ENCODE measurements at regions not wholly inside any gene's neighbourhood (a gene's known extent, or its start where the extent isn't known, plus 50 kb on each side); places are given as distances from the start of the nearest gene placed in this dataset.

- H3K18ac ChIP-seq (ENCODE audit: low read length), result peak overlapping the region; percentile 59
- H3K4me3 ChIP-seq (ENCODE audit: low read length in 2 of 2), result peak overlapping the region in 1 of 2 donors; percentile 5
- DNase-seq (ENCODE audit: low spot score), result no peak
- H4K8ac ChIP-seq (ENCODE audit: low read depth, low read length), result no peak overlapping the region
- no peak overlapping the region for H3K27ac ChIP-seq (replicated peaks; ENCODE audit: low read length)
- no peak overlapping the region for H2BK120ac ChIP-seq (ENCODE audit: low read depth, low read length)
- H2BK12ac ChIP-seq (ENCODE audit: low read length), result peak overlapping the region; percentile 46
- H3K9me3 ChIP-seq (replicated peaks in 1 of 2; ENCODE audit: control insufficient read depth in 2 of 2, insufficient read depth in 1 of 2, low read depth in 1 of 2, low read length in 2 of 2), result peaks cover 2 to 8% of the 10 kb centered on the region in 2 donors
- no peak overlapping the region for H3K4ac ChIP-seq (ENCODE audit: low read length)
- H3K4me2 ChIP-seq (ENCODE audit: insufficient read depth, low read length, poor library complexity, severe bottlenecking), result no peak overlapping the region
- H3K36me3 ChIP-seq (replicated peaks in 1 of 2; ENCODE audit: control insufficient read depth in 2 of 2, insufficient read depth in 2 of 2, low read length in 2 of 2), result no peaks in the 10 kb centered on the region
- no peaks in the 10 kb centered on the region for H3K79me1 ChIP-seq (ENCODE audit: low read depth, low read length)
- no peaks in the 10 kb centered on the region for H3K4me1 ChIP-seq (ENCODE audit: control insufficient read depth in 2 of 2, insufficient read depth in 1 of 2, low read depth in 1 of 2, low read length in 2 of 2)
- H3K23ac ChIP-seq (ENCODE audit: low read depth, low read length, poor library complexity), result peak overlapping the region; percentile 80
- WGBS, 2 donors (ENCODE audit: extremely low coverage in 2 of 2, insufficient read length in 2 of 2, insufficient replicate concordance in 1 of 2), result no CpG with 5 or more reads among the region's 37 CpGs
- H4K91ac ChIP-seq (ENCODE audit: low read depth, low read length, poor library complexity), result no peak overlapping the region
- no peak overlapping the region for H2BK15ac ChIP-seq (ENCODE audit: low read length)
- no peak overlapping the region for H3K9ac ChIP-seq (ENCODE audit: low read depth, low read length, poor library complexity)
- no peaks in the 10 kb centered on the region for H3K27me3 ChIP-seq (ENCODE audit: control insufficient read depth in 3 of 3, insufficient read depth in 3 of 3, low read depth in 1 of 3, low read length in 3 of 3)
- H3K14ac ChIP-seq (ENCODE audit: low read length), result no peak overlapping the region
- H2AK5ac ChIP-seq (ENCODE audit: low read depth, low read length), result peak overlapping the region; percentile 84
- no peak overlapping the region for H2BK5ac ChIP-seq (ENCODE audit: low read length)
- no peak overlapping the region for H2AFZ ChIP-seq (ENCODE audit: low read length)
These were observed 1122.8 kb upstream of the ATXN8OS start for GRCh38 chr13:68984688-68985319.

- H4K91ac ChIP-seq (ENCODE audit: low read depth, low read length, poor library complexity), result no peak overlapping the region
- peak overlapping the region; percentile 84 for H3K4ac ChIP-seq (ENCODE audit: low read length)
- no peak overlapping the region for H3K9ac ChIP-seq (ENCODE audit: low read depth, low read length, poor library complexity)
- H3K14ac ChIP-seq (ENCODE audit: low read length), result no peak overlapping the region
- no peaks in the 10 kb centered on the region for H3K4me1 ChIP-seq (ENCODE audit: control insufficient read depth in 2 of 2, insufficient read depth in 1 of 2, low read depth in 1 of 2, low read length in 2 of 2)
- H4K8ac ChIP-seq (ENCODE audit: low read depth, low read length), result peak overlapping the region; percentile 93
- H3K79me1 ChIP-seq (ENCODE audit: low read depth, low read length), result no peaks in the 10 kb centered on the region
- no CpG with 5 or more reads among the region's 12 CpGs for WGBS, 2 donors (ENCODE audit: extremely low coverage in 2 of 2, insufficient read length in 2 of 2, insufficient replicate concordance in 1 of 2)
- peak overlapping the region; percentile 34 for H3K23ac ChIP-seq (ENCODE audit: low read depth, low read length, poor library complexity)
- H2BK120ac ChIP-seq (ENCODE audit: low read depth, low read length), result no peak overlapping the region
- H2BK12ac ChIP-seq (ENCODE audit: low read length), result no peak overlapping the region
- no peak overlapping the region for H2BK5ac ChIP-seq (ENCODE audit: low read length)
- H3K27ac ChIP-seq (replicated peaks; ENCODE audit: low read length), result no peak overlapping the region
- peaks cover 2 to 8% of the 10 kb centered on the region in 2 donors for H3K9me3 ChIP-seq (replicated peaks in 1 of 2; ENCODE audit: control insufficient read depth in 2 of 2, insufficient read depth in 1 of 2, low read depth in 1 of 2, low read length in 2 of 2)
- no peaks in the 10 kb centered on the region for H3K27me3 ChIP-seq (ENCODE audit: control insufficient read depth in 3 of 3, insufficient read depth in 3 of 3, low read depth in 1 of 3, low read length in 3 of 3)
- H2AK5ac ChIP-seq (ENCODE audit: low read depth, low read length), result peak overlapping the region; percentile 14
- peak overlapping the region; percentile 45 for H2BK15ac ChIP-seq (ENCODE audit: low read length)
- no peaks in the 10 kb centered on the region for H3K36me3 ChIP-seq (replicated peaks in 1 of 2; ENCODE audit: control insufficient read depth in 2 of 2, insufficient read depth in 2 of 2, low read length in 2 of 2)
- DNase-seq (ENCODE audit: low spot score), result no peak
- no peak overlapping the region for H3K4me3 ChIP-seq (ENCODE audit: low read length in 2 of 2)
- no peak overlapping the region for H3K18ac ChIP-seq (ENCODE audit: low read length)
- peak overlapping the region; percentile 10 for H2AFZ ChIP-seq (ENCODE audit: low read length)
- no peak overlapping the region for H3K4me2 ChIP-seq (ENCODE audit: insufficient read depth, low read length, poor library complexity, severe bottlenecking)
These were observed 1124.5 kb upstream of the ATXN8OS start for GRCh38 chr13:68982961-68983619.

GRCh38 chr13:68976287-68976686 lies 1131.3 kb upstream of the ATXN8OS start:
- Histone ChIP-seq H3K4me2 (ENCODE audit: insufficient read depth, low read length, poor library complexity, severe bottlenecking) (no peak overlapping the region), H2BK120ac (ENCODE audit: low read depth, low read length) (no peak overlapping the region), H3K4me3 (ENCODE audit: low read length in 2 of 2) (no peak overlapping the region), H2BK5ac (ENCODE audit: low read length) (no peak overlapping the region), H2BK15ac (ENCODE audit: low read length) (no peak overlapping the region), H3K9ac (ENCODE audit: low read depth, low read length, poor library complexity) (no peak overlapping the region), H2AFZ (ENCODE audit: low read length) (no peak overlapping the region), H2AK5ac (ENCODE audit: low read depth, low read length) (no peak overlapping the region), H3K27me3 (ENCODE audit: control insufficient read depth in 3 of 3, insufficient read depth in 3 of 3, low read depth in 1 of 3, low read length in 3 of 3) (no peaks in the 10 kb centered on the region), H3K14ac (ENCODE audit: low read length) (no peak overlapping the region), H4K91ac (ENCODE audit: low read depth, low read length, poor library complexity) (no peak overlapping the region), H3K23ac (ENCODE audit: low read depth, low read length, poor library complexity) (no peak overlapping the region), H3K79me1 (ENCODE audit: low read depth, low read length) (no peaks in the 10 kb centered on the region), H3K4ac (ENCODE audit: low read length) (no peak overlapping the region), H4K8ac (ENCODE audit: low read depth, low read length) (no peak overlapping the region), H3K18ac (ENCODE audit: low read length) (no peak overlapping the region), H3K9me3 (replicated peaks in 1 of 2; ENCODE audit: control insufficient read depth in 2 of 2, insufficient read depth in 1 of 2, low read depth in 1 of 2, low read length in 2 of 2) (no peaks in the 10 kb centered on the region), H3K4me1 (ENCODE audit: control insufficient read depth in 2 of 2, insufficient read depth in 1 of 2, low read depth in 1 of 2, low read length in 2 of 2) (no peaks in the 10 kb centered on the region), H3K27ac (replicated peaks; ENCODE audit: low read length) (no peak overlapping the region), H3K36me3 (replicated peaks in 1 of 2; ENCODE audit: control insufficient read depth in 2 of 2, insufficient read depth in 2 of 2, low read length in 2 of 2) (no peaks in the 10 kb centered on the region), H2BK12ac (ENCODE audit: low read length) (no peak overlapping the region)
- no peak for DNase-seq (ENCODE audit: low spot score)
- no CpG with 5 or more reads among the region's 2 CpGs for WGBS, 2 donors (ENCODE audit: extremely low coverage in 2 of 2, insufficient read length in 2 of 2, insufficient replicate concordance in 1 of 2)

- Histone ChIP-seq H4K8ac (ENCODE audit: low read depth, low read length) (no peak overlapping the region), H3K4me3 (ENCODE audit: low read length in 2 of 2) (no peak overlapping the region), H4K91ac (ENCODE audit: low read depth, low read length, poor library complexity) (no peak overlapping the region), H2BK5ac (ENCODE audit: low read length) (no peak overlapping the region), H3K27me3 (ENCODE audit: control insufficient read depth in 3 of 3, insufficient read depth in 3 of 3, low read depth in 1 of 3, low read length in 3 of 3) (no peaks in the 10 kb centered on the region), H2AK5ac (ENCODE audit: low read depth, low read length) (no peak overlapping the region), H3K36me3 (replicated peaks in 1 of 2; ENCODE audit: control insufficient read depth in 2 of 2, insufficient read depth in 2 of 2, low read length in 2 of 2) (no peaks in the 10 kb centered on the region), H3K9me3 (replicated peaks in 1 of 2; ENCODE audit: control insufficient read depth in 2 of 2, insufficient read depth in 1 of 2, low read depth in 1 of 2, low read length in 2 of 2) (no peaks in the 10 kb centered on the region), H3K18ac (ENCODE audit: low read length) (no peak overlapping the region), H3K23ac (ENCODE audit: low read depth, low read length, poor library complexity) (no peak overlapping the region), H3K79me1 (ENCODE audit: low read depth, low read length) (no peaks in the 10 kb centered on the region), H3K4me1 (ENCODE audit: control insufficient read depth in 2 of 2, insufficient read depth in 1 of 2, low read depth in 1 of 2, low read length in 2 of 2) (peaks cover 0 to 7% of the 10 kb centered on the region in 2 donors), H2BK120ac (ENCODE audit: low read depth, low read length) (no peak overlapping the region), H3K14ac (ENCODE audit: low read length) (no peak overlapping the region), H3K9ac (ENCODE audit: low read depth, low read length, poor library complexity) (no peak overlapping the region), H2BK12ac (ENCODE audit: low read length) (no peak overlapping the region), H3K4me2 (ENCODE audit: insufficient read depth, low read length, poor library complexity, severe bottlenecking) (no peak overlapping the region), H3K4ac (ENCODE audit: low read length) (no peak overlapping the region), H2AFZ (ENCODE audit: low read length) (peak overlapping the region; percentile 47), H3K27ac (replicated peaks; ENCODE audit: low read length) (peak overlapping the region; percentile 61), H2BK15ac (ENCODE audit: low read length) (no peak overlapping the region)
- no peak for DNase-seq (ENCODE audit: low spot score)
These were observed 1137.1 kb upstream of the ATXN8OS start for GRCh38 chr13:68970532-68970931.
